ENCODE measurements at regions not wholly inside any gene's neighbourhood (a gene's known extent, or its start where the extent isn't known, plus 50 kb on each side); places are given as distances from the start of the nearest gene placed in this dataset.
A peak's percentile ranks its signal among the peaks of the same experiment; 100 is the strongest.

DNA sequence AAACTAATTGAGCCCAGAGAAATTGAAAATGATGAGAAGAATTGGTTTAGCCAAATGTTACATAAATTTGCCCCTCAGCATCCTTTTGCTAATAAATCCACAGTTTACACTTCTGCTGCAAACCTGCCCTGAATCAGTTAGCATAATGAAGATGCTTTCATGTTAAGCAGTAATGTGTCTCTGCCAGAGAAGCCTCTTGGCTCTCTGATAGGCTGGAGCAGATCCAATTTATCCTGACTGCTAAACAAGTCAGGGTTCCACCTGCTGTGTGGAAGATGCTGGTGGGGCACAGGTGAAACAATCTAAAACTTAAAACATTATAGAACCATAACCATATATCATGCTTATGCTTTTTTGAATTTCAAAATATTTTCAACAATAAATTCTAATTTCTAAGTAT, 946.8 kb downstream of the OTOL1 start:
- H3K27me3 ChIP-seq (ENCODE audit: low read depth) = no peaks in the 10 kb centered on the region
- no peak for DNase-seq (ENCODE audit: low spot score in 2 of 2)
- in situ Hi-C loops (cut with MboI; ENCODE audit: low sequenced_read_pairs) = no loop called here
- no peaks in the 10 kb centered on the region for H3K9me3 ChIP-seq
- no peaks in the 10 kb centered on the region for H3K36me3 ChIP-seq (replicated peaks)
- H3K4me3 ChIP-seq = no peak overlapping the region
- no peaks in the 10 kb centered on the region for H3K4me1 ChIP-seq

DNA sequence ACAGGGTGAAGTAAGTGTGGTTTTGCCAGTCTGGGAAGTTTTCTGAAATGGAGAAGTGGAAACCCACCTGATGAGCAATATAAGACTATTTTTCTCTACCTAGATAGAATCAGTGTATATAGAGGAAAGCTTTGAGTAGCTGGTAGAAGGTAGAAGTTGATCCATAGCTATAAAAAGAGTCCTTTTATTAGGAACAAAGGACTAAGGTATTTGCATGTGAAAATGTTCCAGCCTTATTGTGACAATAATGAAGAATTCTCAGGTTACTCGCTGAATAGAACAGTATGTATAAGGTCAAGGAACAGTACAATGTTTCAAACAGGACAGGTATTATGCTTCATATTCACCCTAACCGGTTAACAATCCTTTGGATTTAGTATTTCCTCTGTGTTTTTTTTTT, 972.2 kb downstream of the OTOL1 start:
- DNase-seq (ENCODE audit: low spot score in 2 of 2) = peak in 1 of 2 experiments; percentile 93
- H3K9me3 ChIP-seq = no peaks in the 10 kb centered on the region
- H3K27me3 ChIP-seq (ENCODE audit: low read depth) = no peaks in the 10 kb centered on the region
- H3K4me3 ChIP-seq = no peak overlapping the region
- in situ Hi-C loops (cut with MboI; ENCODE audit: low sequenced_read_pairs) = no loop called here
- H3K4me1 ChIP-seq = peaks cover 17% of the 10 kb centered on the region
- no peaks in the 10 kb centered on the region for H3K36me3 ChIP-seq (replicated peaks)

- Histone ChIP-seq H3K4me3 (no peak overlapping the region), H3K27me3 (ENCODE audit: low read depth) (no peaks in the 10 kb centered on the region), H3K9me3 (no peaks in the 10 kb centered on the region), H3K4me1 (peaks cover 6% of the 10 kb centered on the region), H3K36me3 (replicated peaks) (no peaks in the 10 kb centered on the region)
- no peak for DNase-seq (ENCODE audit: low spot score in 2 of 2)
- in situ Hi-C loops (cut with MboI; ENCODE audit: low sequenced_read_pairs) = no loop called here
Measured at GRCh38 chr3:162487138-162487537, 990.5 kb downstream of the OTOL1 start.

DNA sequence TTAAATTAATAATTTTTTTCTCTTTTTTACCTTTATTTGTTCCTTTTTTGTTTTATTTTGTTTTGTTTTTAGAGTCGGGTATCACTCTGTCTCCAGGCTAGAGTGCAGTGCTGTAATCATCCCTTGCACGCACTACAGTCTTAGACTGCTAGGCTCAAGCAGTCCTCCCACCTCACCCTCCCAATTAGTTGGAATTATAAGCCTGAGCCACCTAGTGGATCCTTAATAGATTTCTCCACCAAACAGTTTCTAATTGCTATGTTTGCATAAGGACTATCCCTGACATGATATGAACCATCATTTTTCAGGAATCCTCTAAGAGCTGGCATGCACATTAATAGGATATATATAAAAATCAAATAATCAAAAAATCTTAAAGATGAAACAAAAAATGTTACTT, 993.2 kb downstream of the OTOL1 start:
- Histone ChIP-seq H3K4me3 (no peak overlapping the region), H3K27me3 (ENCODE audit: low read depth) (no peaks in the 10 kb centered on the region), H3K4me1 (peaks cover 6% of the 10 kb centered on the region), H3K9me3 (no peaks in the 10 kb centered on the region), H3K36me3 (replicated peaks) (no peaks in the 10 kb centered on the region)
- in situ Hi-C loops (cut with MboI; ENCODE audit: low sequenced_read_pairs) = no loop called here
- DNase-seq (ENCODE audit: low spot score in 2 of 2) = no peak

- in situ Hi-C loops (cut with MboI; ENCODE audit: low sequenced_read_pairs) = no loop called here
- H3K4me1 ChIP-seq = peaks cover 6% of the 10 kb centered on the region
- no peak for DNase-seq (ENCODE audit: low spot score in 2 of 2)
- no peaks in the 10 kb centered on the region for H3K27me3 ChIP-seq (ENCODE audit: low read depth)
- no peaks in the 10 kb centered on the region for H3K9me3 ChIP-seq
- H3K4me3 ChIP-seq = no peak overlapping the region
- no peaks in the 10 kb centered on the region for H3K36me3 ChIP-seq (replicated peaks)
Measured at GRCh38 chr3:162491952-162492351, 995.3 kb downstream of the OTOL1 start.

- in situ Hi-C loops (cut with MboI; ENCODE audit: low sequenced_read_pairs) = no loop called here
- H3K9me3 ChIP-seq = no peaks in the 10 kb centered on the region
- H3K36me3 ChIP-seq (replicated peaks) = no peaks in the 10 kb centered on the region
- H3K4me1 ChIP-seq = peaks cover 6% of the 10 kb centered on the region
- no peak for DNase-seq (ENCODE audit: low spot score in 2 of 2)
- no peaks in the 10 kb centered on the region for H3K27me3 ChIP-seq (ENCODE audit: low read depth)
- H3K4me3 ChIP-seq = no peak overlapping the region
Measured at GRCh38 chr3:162492446-162493081, 996.0 kb downstream of the OTOL1 start.

DNA sequence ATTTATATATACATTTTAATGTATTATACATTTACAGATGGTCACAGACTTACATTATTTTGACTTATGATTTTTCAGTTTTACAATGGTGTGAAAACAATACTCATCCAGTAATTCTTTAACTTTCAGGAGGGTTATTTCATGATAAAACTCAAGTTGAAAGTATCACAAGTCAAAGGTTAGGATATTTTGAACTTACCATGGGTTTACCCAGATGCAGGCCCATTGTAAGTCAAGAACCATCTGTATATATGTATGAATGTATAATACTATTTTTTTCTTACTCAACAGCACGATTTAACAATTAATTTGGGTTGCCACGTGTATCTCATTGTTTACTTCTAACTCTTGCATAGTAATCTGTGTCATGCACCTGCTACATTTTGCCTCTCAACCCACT, 1002.0 kb downstream of the OTOL1 start:
- Histone ChIP-seq H3K9me3 (no peaks in the 10 kb centered on the region), H3K4me1 (no peaks in the 10 kb centered on the region), H3K27me3 (ENCODE audit: low read depth) (no peaks in the 10 kb centered on the region), H3K4me3 (no peak overlapping the region), H3K36me3 (replicated peaks) (no peaks in the 10 kb centered on the region)
- no peak for DNase-seq (ENCODE audit: low spot score in 2 of 2)
- in situ Hi-C loops (cut with MboI; ENCODE audit: low sequenced_read_pairs) = no loop called here

GRCh38 chr3:162507397-162507796, 1010.8 kb downstream of the OTOL1 start:
- Histone ChIP-seq H3K36me3 (replicated peaks) (no peaks in the 10 kb centered on the region), H3K4me1 (no peaks in the 10 kb centered on the region), H3K9me3 (no peaks in the 10 kb centered on the region), H3K27me3 (ENCODE audit: low read depth) (no peaks in the 10 kb centered on the region), H3K4me3 (no peak overlapping the region)
- in situ Hi-C loops (cut with MboI; ENCODE audit: low sequenced_read_pairs) = no loop called here
- no peak for DNase-seq (ENCODE audit: low spot score in 2 of 2)

- no peak overlapping the region for H3K4me3 ChIP-seq
Measured at GRCh38 chr3:162512488-162512887, 1015.9 kb downstream of the OTOL1 start.

DNA sequence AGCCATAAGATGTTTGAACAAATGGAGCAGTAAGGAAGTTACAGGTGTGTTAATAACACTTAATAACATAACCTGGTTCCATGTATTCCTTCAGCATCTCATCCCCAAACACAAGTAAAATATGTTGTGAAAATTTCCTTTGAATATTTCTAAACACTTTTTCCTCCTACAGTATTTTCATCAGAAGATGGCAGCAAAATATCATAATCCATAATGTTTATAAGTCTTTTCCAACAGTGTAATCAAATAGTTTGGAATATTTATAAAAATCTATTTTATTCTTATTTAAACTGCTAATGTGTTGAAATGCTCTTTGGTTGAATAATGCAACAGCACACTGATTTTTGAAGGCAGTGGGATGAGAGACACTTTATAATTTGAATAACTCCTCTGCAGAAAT, 1020.5 kb downstream of the OTOL1 start:
- no peaks in the 10 kb centered on the region for H3K9me3 ChIP-seq
- no peak for DNase-seq (ENCODE audit: low spot score in 2 of 2)
- in situ Hi-C loops (cut with MboI; ENCODE audit: low sequenced_read_pairs) = no loop called here

More at GRCh38 chr3:162512488-162512887, 1015.9 kb downstream of the OTOL1 start:
- no peaks in the 10 kb centered on the region for H3K27me3 ChIP-seq (ENCODE audit: low read depth)
- no peaks in the 10 kb centered on the region for H3K9me3 ChIP-seq
- in situ Hi-C loops (cut with MboI; ENCODE audit: low sequenced_read_pairs) = no loop called here
- DNase-seq (ENCODE audit: low spot score in 2 of 2) = no peak
- H3K36me3 ChIP-seq (replicated peaks) = no peaks in the 10 kb centered on the region
- H3K4me1 ChIP-seq = no peaks in the 10 kb centered on the region

DNA sequence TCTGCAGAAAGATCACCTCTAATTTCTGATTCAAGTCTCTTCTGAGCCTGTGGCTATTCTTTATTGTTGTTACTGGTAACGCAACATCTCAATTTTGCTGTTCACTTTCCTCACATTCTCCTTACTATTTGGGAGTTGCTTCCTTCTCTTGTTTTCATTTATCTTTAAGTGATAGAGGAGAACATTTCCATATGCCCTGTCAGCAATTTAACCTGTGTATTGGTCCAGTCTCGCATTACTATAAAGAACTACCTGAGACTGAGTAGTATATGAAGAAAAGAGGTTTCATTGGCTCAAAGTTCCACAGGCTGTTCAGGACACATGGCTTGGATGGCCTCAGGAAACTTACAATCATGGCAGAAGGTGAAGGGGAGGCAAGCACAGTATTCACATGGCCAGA, 1025.1 kb downstream of the OTOL1 start:
- Histone ChIP-seq H3K36me3 (replicated peaks) (no peaks in the 10 kb centered on the region), H3K27me3 (ENCODE audit: low read depth) (no peaks in the 10 kb centered on the region), H3K9me3 (no peaks in the 10 kb centered on the region), H3K4me3 (no peak overlapping the region), H3K4me1 (no peaks in the 10 kb centered on the region)
- DNase-seq (ENCODE audit: low spot score in 2 of 2) = no peak
- in situ Hi-C loops (cut with MboI; ENCODE audit: low sequenced_read_pairs) = no loop called here

More for the DNA sequence above, 1020.5 kb downstream of the OTOL1 start:
- Histone ChIP-seq H3K36me3 (replicated peaks) (no peaks in the 10 kb centered on the region), H3K27me3 (ENCODE audit: low read depth) (no peaks in the 10 kb centered on the region), H3K4me1 (no peaks in the 10 kb centered on the region), H3K4me3 (no peak overlapping the region)

GRCh38 chr3:162525066-162525742, 1028.6 kb downstream of the OTOL1 start:
- no peak overlapping the region for H3K4me3 ChIP-seq
- no peaks in the 10 kb centered on the region for H3K36me3 ChIP-seq (replicated peaks)
- no peaks in the 10 kb centered on the region for H3K27me3 ChIP-seq (ENCODE audit: low read depth)
- in situ Hi-C loops (cut with MboI; ENCODE audit: low sequenced_read_pairs) = no loop called here
- no peaks in the 10 kb centered on the region for H3K4me1 ChIP-seq
- H3K9me3 ChIP-seq = no peaks in the 10 kb centered on the region
- DNase-seq (ENCODE audit: low spot score in 2 of 2) = no peak

DNA sequence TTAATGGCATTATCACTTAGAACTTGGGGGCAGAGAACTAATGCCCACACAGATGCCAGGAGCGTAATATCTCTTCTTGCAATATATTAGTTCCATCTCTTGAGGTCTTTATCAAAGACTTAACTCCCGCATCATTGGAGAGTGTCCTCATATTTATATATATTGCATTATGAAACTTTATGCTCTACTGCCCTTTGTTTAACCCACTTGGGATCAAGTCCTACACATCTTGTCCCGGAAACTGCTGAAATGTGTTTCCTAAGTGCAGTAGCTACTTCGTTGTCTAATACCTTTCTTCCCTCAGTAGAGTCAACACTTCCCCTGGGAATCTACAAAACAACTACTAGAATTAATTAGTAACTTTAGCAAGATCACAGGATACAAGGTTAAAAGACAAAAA, 1029.2 kb downstream of the OTOL1 start:
- H3K27me3 ChIP-seq (ENCODE audit: low read depth) = no peaks in the 10 kb centered on the region
- H3K9me3 ChIP-seq = no peaks in the 10 kb centered on the region
- H3K4me3 ChIP-seq = no peak overlapping the region
- H3K36me3 ChIP-seq (replicated peaks) = no peaks in the 10 kb centered on the region
- H3K4me1 ChIP-seq = no peaks in the 10 kb centered on the region
- DNase-seq (ENCODE audit: low spot score in 2 of 2) = no peak
- in situ Hi-C loops (cut with MboI; ENCODE audit: low sequenced_read_pairs) = no loop called here

DNA sequence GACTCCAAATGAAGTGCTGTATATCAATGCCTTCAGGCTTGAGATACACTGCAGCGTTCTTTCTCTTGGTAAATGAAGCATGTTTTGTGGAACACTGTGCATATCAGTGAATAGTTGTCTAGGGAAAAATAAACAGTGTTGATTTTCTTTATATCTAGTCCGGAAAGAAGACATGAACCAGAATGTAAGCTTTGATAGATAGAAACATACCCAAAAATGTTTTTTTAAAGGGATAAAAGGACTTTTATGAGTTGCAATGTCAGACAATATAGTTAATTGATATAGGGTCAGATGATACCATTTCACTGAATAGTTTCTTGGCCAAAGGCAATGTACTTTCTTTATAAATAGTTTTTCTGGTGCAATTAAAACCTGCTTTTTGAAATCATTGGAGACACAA, 1037.8 kb downstream of the OTOL1 start:
- no peaks in the 10 kb centered on the region for H3K36me3 ChIP-seq (replicated peaks)
- H3K27me3 ChIP-seq (ENCODE audit: low read depth) = no peaks in the 10 kb centered on the region
- H3K4me1 ChIP-seq = no peaks in the 10 kb centered on the region
- in situ Hi-C loops (cut with MboI; ENCODE audit: low sequenced_read_pairs) = no loop called here
- no peak for DNase-seq (ENCODE audit: low spot score in 2 of 2)
- no peaks in the 10 kb centered on the region for H3K9me3 ChIP-seq
- H3K4me3 ChIP-seq = no peak overlapping the region

DNA sequence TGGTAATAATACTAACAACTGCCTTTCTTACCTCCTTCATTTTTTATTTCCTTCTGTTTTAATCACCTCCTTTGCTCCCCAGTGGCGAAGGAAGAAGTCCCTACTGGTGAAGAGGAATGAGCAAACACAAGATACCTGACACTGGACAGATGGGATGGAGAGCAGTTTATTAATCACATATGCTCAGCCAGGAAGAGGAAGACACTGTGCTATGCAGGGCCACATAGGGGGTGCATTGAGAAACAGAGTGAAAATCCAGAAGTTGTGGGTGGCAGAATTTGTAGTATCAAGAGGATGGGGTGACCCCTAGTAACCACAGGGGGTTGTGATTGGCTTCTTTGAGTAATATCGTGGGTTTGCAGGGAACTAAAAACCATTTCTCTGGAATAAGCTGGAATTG, 1041.9 kb downstream of the OTOL1 start:
- no peaks in the 10 kb centered on the region for H3K4me1 ChIP-seq
- in situ Hi-C loops (cut with MboI; ENCODE audit: low sequenced_read_pairs) = no loop called here
- H3K9me3 ChIP-seq = no peaks in the 10 kb centered on the region
- H3K36me3 ChIP-seq (replicated peaks) = no peaks in the 10 kb centered on the region
- no peaks in the 10 kb centered on the region for H3K27me3 ChIP-seq (ENCODE audit: low read depth)
- DNase-seq (ENCODE audit: low spot score in 2 of 2) = no peak
- H3K4me3 ChIP-seq = no peak overlapping the region
